Left forelimb (tissue), 1 donor: ENCODE measurements at regions not wholly inside any gene's neighbourhood (a gene's known extent, or its start where the extent isn't known, plus 50 kb on each side); places are given as distances from the start of the nearest gene placed in this dataset.
"Not testable (repeated sequence)": the region's sequence is repeated elsewhere in the genome, so short reads cannot be mapped to it uniquely, and the experiment has no call there.

Experiments used
- DNase-seq: peaks from one replicate; pipeline ENCODE4 v3.0.0-alpha.2; 2018; ENCODE audit warnings: low spot score

DNA sequence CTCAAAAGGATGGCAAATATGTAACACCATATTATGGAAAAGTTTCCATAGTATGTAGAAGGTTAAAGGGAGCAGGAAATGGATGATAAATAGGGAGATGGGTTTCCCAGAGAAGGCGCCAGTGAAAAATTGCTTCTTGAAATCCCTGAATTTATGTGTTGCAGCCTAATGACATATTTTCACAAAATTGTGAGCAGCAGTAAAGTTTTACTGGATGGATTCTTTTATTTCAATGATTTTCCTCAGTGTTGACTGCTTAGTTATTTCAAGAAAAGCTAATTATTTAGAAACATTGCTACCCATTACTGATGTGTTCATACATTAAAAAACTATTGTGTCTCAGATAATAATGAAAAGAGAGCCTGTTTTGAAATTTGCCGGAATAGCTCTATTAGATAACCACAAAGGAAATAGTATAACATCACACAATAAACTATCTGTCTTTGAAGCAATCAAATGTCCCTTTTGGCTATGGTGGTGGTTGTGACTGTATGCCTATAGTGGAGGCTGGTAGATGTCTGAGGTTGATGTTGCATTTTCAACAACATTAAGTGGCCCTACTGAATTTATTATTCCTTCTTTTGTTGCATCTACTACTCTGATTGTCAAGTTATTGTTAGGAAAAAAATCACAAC lies 169.9 kb upstream of the HAND2 start:
- DNase-seq = no peak

DNA sequence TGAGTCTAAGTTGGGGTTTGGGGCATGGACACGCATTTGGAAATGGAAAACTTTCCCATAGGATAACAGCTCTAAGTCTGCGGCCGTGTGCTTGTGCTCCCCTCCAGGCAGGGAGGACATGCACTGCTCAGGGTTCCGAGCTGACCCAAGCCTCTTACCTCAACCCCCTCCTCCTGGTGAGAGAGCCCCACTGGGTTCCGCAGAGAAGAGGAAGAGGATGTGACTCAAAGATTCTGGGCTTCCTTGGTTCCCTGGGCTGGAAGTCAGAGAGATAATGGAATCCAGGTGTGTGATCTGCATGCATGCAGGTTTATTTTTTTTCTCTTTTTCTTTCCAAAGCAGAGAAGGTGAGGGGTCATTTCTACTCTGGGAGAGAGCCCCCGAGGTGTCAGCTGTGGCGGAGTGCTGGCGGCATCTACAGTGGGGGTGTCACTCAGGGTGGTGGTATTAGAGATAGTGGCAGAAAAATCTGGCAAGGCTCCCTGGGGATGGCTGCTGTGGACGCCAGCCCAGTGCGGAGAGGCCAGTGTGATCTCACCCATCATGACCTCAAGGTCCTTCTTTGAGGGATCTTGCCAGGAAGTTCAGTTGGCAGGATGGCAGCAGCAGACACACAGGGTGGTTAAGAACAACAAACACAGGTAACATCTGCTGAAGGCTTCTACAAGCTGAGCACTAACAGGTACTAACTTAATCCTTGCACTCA lies 168.7 kb upstream of the HAND2 start:
- DNase-seq = no peak

DNA sequence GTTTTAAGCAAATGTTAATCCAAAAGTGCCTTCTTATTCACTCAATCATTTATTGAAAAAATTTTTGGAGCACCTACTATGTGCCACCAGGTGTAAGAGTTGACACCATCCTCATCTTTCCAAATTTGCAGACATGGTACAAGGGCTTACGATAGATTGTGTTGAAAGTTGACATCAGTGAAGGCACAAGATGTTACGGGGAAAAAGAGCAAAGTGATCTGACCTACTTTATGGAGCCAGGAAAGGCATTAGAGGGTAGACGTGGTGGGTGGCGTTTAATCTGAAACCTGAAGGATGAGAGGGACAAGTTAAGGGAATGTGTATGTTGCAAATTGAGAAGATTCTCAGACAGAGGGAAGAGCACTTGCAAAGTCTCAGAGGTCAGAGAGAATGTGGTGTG lies 167.8 kb upstream of the HAND2 start:
- DNase-seq = no peak

DNA sequence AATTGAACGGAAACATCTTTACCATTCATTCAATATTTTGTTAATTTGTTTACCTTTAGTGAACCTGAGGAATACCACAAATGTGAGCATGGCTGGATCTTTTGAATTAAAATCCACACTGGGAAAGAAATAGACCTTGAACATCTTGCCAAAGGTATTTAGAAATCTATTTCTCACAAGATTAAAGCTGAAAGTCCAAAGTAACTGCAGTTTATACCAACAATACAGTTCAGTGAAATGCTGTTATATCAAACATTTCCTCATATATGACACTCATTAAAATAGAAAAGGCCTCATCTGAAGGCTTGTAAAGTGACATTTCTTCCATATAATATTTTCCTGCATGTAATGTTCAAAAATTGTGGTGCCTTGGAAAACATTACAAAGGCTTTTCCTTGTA lies 166.5 kb upstream of the HAND2 start:
- no peak for DNase-seq

DNA sequence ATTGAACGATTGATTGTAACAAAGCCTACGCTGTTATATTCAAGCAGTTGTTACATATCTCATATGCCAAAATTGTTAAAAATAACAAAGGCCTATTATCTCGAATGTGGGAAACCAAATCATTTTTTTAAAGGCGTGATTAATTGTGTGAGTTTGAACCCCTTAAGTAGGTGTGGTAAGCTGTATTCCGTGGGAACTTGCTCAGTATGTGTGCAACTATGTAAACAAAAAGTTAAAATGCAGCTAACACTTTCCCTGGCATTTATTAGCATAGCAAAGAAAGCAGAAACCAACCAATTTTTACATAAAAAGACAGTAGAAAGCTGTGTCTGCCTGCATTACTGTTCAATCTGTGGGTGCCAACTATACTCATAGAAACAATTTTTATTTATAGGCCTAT lies 166.0 kb upstream of the HAND2 start:
- no peak for DNase-seq

DNA sequence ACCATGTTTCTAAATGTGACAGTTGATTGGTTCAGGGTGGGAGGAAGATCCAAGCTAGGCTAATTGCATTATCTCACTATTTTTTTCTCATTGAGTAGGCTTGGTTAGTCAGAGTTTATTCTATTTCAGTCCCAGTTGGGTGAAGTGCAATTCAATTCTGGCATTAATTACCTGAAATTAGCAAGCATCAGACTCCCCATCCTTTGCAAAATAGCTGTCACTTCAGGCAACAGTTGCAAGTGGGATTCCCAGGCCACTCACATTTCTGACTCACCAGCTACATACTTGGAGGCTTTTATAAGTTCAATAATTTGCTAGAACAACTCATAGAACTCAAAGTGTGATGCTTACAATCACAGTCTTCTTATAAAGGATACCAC lies 155.8 kb upstream of the HAND2 start:
- DNase-seq = no peak

DNA sequence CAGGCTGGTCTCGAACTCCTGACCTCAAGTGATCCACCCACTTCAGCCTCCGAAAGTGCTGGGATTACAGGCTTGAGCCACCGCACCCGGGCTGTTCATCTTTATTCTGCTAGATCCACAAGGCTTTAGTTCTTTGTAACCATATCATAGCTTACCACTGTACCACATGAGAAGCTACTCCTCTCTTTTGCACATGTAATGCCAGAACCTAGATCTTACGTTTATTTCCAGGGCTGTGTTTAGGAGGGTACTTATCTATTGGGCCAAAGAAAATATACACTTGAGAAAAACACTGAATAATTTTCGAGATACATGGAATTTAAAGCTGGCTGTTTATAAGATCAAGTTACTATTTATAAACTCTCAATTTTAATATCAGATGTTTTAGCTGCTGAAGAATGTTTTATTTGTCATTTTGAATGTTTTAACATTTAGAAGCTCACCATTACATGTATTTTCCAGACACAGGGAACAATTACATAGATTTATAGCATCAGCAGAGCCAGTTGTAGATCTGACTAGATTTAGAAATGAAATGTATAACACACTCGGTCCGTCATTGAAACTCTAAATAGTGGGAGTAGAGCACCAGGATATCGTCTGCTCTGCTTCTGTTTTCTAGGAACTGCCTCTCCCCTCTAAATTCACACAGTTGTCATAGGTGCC lies 155.3 kb upstream of the HAND2 start:
- DNase-seq = no peak

DNA sequence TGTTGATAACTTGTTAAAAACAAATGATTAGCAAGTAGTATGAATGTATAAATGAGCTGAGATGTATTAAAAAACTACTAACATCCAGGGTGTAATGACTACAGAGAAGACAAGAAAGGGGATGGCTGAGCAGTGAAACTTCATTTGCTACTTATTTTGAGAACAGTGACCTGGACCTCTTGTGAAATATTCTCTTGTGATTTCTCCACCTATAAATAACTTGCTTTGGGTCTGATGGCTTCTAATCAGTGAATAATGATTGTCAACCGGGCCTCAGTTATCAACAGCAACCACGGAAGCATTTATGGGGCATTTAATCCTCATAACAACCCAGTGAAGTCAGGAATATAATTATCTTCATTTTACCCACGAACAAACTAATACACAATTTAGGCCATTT lies 154.2 kb upstream of the HAND2 start:
- DNase-seq = no peak

DNA sequence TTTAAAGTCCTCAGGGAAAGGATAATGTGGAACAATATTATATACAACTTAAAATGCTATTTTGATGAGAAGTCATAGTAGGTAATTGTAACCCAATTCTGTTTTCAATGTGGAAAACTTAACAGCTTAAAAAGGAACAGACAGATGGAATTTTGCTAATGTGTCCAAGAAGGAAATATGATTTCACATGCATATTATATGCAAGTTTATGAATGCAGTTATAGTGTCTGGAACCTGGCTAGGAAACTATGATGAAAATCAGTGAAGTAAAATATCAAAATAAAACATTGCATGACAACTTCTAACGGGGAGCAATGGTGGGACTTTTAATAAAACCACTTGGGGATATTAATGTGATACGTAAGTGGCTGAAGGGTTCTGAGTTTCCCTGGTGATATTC lies 152.6 kb upstream of the HAND2 start:
- no peak for DNase-seq

DNA sequence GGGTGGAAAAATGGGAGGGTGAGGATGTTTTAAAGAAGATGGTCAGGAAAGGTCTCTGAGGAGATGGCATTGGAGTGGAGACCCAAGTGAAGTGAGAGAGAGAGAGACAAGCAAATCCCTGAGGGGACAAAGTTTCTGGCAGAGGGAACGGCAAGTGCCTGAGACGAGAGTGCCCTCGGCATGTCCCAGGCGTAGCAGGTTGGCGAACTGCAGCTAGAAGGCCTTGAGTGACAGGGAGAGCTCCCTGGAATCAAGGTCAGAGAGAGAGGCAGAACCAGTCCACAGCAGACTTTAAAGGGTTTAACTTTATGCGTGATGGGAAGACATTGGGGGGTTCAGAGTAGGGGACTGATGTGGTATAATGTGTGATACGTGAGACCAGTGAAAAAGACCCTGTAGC lies 150.2 kb upstream of the HAND2 start:
- no peak for DNase-seq

DNA sequence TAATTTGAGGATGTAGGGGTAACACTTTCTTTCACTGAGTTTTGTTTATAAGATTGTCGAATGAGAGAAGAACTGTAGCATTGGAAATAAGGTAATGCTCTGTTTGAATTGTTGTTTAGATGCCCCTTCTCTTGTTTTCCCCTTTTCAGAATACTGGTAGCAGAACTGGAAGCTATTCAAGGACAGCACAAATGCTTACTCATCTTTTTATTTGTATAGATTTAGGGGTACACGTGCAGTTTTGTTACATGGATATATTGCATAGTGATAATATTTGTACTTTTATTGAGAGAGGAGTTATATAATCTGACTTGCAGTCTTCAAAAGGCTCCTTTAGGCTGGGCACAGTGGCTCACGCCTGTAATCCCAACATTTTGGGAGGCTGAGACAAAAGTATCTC lies 145.4 kb upstream of the HAND2 start:
- no peak for DNase-seq

DNA sequence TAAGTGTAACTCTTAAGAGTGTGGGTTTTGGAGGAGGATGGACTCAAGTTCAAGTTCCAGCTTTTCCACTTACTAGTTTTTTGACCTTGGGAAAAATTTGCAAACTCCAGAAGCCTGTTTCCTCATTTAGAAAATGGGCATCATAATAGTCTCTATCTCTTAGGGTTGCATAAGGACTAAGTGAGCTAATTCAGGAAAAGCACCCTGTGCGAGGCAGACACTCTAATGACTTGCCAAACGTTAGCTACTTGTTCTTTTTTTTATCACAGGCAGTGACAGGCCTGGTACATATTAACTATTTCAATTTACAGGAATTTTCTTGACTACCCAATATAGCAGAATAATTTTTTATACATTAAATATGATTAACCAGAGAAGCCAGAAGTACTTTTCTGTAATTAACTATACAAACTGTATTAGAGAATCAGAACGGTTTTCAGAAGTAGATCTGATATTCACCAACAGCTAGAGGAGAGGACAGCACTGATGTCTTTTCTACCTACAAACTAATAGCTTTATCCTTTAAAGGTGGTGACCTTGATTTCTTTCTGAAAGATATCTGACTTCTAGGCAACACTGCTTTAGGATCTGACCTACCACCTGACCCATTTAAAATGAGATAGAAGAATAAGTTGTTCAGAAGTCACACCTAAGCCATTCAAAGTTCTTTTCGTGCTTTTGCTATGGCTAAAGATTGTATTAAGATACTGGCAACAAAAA lies 139.6 kb upstream of the HAND2 start:
- no peak for DNase-seq

DNA sequence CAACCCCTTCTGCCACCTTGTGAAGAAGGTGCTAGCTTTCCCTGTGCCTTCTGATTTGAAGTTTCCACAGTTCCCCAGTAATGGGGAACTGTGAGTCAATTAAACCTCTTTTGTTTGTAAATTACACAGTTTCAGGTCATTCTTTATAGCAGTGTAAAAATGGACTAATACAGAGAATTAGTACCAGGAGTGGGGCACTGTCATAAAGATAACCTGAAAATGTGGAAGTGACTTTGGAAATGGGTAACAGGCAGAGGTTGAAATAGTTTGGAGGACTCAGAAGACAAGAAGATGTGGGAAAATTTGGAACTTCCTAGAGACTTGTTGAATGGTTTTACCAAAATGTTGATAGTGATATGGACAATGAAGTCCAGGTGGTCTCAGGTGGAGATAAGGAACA lies 131.0 kb upstream of the HAND2 start:
- DNase-seq = no peak

DNA sequence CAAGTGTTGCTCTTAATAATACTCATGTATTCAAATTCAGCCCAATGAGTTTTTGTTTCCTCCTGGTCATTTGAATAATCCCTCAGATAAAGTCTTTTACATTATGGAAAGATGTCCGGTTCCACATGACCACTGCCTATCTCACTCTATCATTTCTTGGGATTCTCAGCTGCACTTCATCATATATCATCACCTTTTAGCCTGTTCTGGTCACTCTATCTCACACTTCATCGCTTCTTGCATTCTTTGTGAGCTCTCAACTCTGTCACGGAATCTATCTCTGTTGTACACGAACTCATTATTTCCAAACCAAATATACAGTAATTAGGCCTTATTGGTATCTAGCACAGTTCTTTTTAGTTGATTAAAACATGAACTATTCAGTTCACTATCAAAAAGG lies 126.9 kb upstream of the HAND2 start:
- no peak for DNase-seq

DNA sequence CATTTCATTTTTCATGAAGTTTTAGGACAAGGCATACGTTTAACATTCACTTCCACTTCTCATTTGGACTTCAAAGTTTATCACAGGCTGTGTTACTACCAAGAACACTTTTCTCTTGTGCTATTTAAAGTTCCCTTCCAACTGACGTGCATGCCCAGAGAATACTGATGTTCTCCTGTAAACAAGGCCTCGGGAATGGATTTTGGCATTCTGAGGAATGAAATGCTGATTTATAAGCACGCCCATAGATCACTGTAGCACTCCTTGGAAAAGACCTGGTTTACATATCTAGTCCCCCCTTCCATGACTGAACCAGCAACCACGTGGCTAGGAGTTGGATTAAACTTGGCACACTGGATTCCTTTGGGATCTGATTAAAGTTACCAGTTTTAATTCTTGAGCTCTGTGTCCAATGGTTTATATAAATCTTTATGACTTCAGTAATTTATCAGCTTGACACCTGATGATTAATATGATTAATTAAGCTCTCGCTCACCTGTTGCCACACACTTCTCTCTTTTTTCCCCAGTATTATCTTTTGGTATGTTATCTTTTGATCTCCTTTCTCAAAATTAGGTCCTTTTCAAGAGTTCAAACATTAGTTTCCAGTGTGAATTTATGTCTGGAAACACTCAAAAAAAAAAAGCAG lies 122.4 kb upstream of the HAND2 start:
- no peak for DNase-seq

DNA sequence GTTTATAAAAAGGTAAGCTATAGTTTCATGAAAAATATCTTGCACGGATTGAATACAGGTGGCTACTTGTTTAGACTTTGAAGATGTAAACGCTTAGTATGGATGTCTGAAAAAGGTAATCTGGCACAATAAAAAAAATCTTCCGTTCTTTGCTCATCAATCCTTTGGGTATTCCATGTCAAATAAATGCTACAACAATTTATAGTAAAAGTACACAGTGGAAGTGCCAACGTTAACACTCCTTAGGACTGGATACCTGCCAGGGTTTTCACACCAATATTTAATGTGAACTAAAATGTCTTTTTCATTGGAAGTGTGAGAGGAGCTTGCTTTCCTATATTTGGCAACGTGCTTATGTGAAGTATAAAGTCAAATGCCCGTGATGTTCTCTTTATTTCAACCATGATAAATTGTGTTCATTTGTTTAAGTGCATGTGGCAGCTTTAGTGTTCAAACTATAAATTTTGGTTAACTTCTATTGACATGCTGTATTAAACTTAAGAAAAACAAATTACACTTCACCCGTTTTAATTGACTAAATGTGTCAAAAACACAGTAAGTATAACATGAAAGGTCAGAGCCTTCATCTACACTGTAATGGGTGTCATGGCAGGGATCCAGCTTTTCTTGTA lies 121.7 kb upstream of the HAND2 start:
- DNase-seq = no peak

DNA sequence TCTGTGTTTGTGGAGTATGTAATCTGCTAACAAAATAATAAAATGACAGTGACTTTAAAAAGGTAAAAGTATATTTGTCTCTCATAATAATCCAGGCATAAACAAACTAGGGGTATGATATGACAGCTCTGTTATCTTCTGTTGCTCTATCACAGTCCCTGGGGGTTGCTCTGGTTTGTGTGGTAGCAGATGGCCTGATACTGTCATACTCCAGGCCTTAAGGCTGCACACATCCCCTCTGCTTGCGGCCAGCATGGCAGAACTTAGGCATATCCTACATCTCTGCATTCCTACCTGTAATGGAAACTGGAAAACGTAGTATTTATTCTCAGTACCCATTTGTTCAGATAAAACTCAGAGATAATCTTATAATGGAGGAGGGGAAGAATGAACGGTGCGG lies 117.9 kb upstream of the HAND2 start:
- no peak for DNase-seq

DNA sequence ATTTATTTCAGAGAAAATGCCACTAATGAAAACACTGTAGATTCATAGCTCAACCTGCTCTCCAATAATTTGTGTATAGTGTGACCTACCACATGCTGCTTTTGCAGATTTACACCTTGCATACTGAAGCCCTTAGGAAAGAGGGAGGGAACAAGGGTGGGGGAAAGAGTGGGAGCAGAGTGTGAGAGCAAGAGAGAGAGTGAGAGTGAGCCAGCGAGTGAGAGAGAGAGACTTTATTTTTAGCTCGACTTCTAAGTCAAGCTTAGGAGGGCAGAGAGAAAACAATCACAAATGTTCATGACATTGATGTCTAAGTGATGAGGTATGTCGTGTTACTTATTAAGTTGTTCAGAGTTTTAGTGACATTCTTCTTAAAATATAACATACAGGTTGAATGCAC lies 112.5 kb upstream of the HAND2 start:
- DNase-seq = no peak

DNA sequence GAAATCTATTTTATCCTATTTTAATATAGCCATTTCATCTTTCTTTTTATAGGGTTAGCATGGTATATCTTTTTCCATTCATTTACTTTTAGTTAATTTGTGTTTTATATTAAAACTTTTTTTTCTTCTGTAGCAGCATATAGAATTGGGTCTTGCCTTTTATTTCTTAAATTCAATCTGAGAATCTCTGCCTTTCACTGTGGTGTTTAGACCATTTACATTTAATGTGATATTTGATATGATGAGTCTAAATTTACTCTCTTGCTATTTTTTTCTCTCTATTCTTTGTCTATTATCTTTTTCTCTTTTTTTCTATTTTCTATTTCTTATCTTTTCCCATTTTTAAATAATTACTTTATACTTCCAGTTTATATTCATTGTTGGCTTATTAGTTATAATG lies 105.4 kb upstream of the HAND2 start:
- no peak for DNase-seq

DNA sequence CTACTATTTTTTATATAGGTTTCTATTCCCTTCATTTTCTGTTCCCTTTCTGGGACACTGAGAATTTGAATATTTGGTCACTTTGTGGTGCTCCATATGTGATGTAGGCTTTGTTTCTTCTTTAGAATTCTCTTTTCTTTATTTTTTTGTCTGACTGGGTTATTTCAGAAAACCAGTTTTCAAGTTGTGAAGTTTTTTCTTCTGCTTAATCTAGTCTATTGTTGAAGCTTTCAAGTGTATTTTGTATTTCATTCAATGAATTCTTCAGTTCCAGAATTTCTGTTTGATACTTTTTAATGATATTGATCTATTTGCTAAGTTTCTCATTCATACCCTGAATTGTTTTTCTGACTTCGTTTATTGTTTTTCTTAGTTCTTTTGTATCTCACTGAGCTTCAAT lies 96.2 kb upstream of the HAND2 start:
- no peak for DNase-seq

DNA sequence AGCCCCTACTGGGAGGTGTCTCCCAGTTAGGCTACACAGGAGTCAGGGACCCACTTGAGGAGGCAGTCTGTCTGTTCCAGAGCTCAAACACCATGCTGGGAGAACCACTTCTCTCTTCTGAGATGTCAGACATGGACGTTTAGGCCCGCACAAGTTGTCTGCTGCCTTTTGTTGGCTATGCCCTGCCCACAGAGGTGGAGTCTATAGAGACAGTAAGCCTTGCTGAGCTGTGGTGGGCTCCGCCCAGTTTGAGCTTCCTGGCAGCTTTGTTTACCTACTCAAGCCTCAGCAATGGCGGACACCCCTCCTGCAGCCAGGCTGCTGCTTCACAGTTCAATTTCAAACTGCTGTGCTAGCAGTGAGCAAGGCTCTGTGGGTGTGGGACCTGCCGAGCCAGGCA lies 88.6 kb upstream of the HAND2 start:
- DNase-seq = not testable (repeated sequence)

DNA sequence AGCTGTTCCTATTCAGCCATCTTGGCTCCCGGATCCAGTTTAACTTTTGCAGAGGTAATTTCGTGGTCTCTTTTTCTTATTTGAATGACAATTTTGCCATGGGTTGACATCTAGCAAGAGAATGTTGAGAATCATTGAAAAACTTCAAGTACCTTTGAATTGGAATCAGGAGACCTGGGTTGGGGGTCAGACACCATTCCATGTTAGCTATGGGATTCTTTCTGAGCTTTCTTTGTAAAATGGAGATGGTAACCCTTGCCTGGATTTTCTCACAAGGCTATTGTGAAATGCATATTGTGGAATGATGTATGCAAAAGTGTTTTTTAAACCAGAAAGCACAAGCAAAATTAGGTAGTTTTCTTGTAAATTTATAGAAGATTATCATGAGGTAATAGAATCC lies 79.1 kb upstream of the HAND2 start:
- DNase-seq = no peak
